Central memory CD4-positive, alpha-beta T cell (primary cell): ENCODE measurements at regions not wholly inside any gene's neighbourhood (a gene's known extent, or its start where the extent isn't known, plus 50 kb on each side); places are given as distances from the start of the nearest gene placed in this dataset.
"Not testable (repeated sequence)": the region's sequence is repeated elsewhere in the genome, so short reads cannot be mapped to it uniquely, and the experiment has no call there.

ENCODE experiments used
- DNase-seq: peaks from one replicate; pipeline ENCODE4 v3.0.0; 2022

GRCh38 chr16:29578898-29579297 lies 72.7 kb upstream of the NPIPB12 start:
- not testable (repeated sequence) for DNase-seq

- not testable (repeated sequence) for DNase-seq
Observed at GRCh38 chr16:29581764-29582163, 75.6 kb upstream of the NPIPB12 start.

- DNase-seq: not testable (repeated sequence)
Observed at GRCh38 chr16:29591919-29592318, 71.1 kb upstream of the SPN start.

- DNase-seq: peak; percentile 35
Observed at GRCh38 chr16:29594269-29594925, 68.7 kb upstream of the SPN start.

- peak; percentile 91 for DNase-seq
Observed at GRCh38 chr16:29594926-29595838, 67.9 kb upstream of the SPN start.

- DNase-seq: not testable (repeated sequence)
Observed at GRCh38 chr16:29597030-29597429, 66.0 kb upstream of the SPN start.

- DNase-seq: peak; percentile 56
Observed at GRCh38 chr16:29600111-29601000, 62.7 kb upstream of the SPN start.

- DNase-seq: not testable (repeated sequence)
Observed at GRCh38 chr16:29602247-29602625, 60.8 kb upstream of the SPN start.

GRCh38 chr16:29602683-29603088 lies 60.4 kb upstream of the SPN start:
- DNase-seq: not testable (repeated sequence)

- DNase-seq: not testable (repeated sequence)
Observed at GRCh38 chr16:29604631-29605549, 58.2 kb upstream of the SPN start.

- not testable (repeated sequence) for DNase-seq
Observed at GRCh38 chr16:29605593-29606205, 57.3 kb upstream of the SPN start.

- DNase-seq: not testable (repeated sequence)
Observed at GRCh38 chr16:29606669-29607427, 56.2 kb upstream of the SPN start.

- not testable (repeated sequence) for DNase-seq
Observed at GRCh38 chr16:29607428-29607823, 55.6 kb upstream of the SPN start.

GRCh38 chr16:29612381-29613306 lies 50.4 kb upstream of the SPN start:
- DNase-seq: peak; percentile 53
